Thyroid gland (tissue), 4 donors: ENCODE measurements at regions not wholly inside any gene's neighbourhood (a gene's known extent, or its start where the extent isn't known, plus 50 kb on each side); places are given as distances from the start of the nearest gene placed in this dataset.

ENCODE experiments used
- POLR2A ChIP-seq, 2 donors: fragments of 450-650 bp; IDR thresholded peaks; one replicate each; pipeline ENCODE4 v1.6.1; 2017; ENCODE audit warnings: antibody characterized with exemption in 2 of 2, mild to moderate bottlenecking in 2 of 2, moderate library complexity in 1 of 2
- TF ChIP-seq, protein P1 (sequence below), 6 experiments: fragments of 200-600 bp in 3 of 6; fragments of 450-650 bp in 3 of 6; sonication (generic) in 3 of 6; IDR thresholded peaks; one replicate each; pipeline ENCODE4 v1.5.1; 2016 to 2019; ENCODE audit warnings: antibody characterized with exemption in 6 of 6, mild to moderate bottlenecking in 2 of 6, inconsistent platforms in 1 of 6, moderate library complexity in 1 of 6

GRCh38 chr5:114243281-114243971 lies 118.4 kb upstream of the KCNN2 start:
- TF ChIP-seq, protein P1, sequence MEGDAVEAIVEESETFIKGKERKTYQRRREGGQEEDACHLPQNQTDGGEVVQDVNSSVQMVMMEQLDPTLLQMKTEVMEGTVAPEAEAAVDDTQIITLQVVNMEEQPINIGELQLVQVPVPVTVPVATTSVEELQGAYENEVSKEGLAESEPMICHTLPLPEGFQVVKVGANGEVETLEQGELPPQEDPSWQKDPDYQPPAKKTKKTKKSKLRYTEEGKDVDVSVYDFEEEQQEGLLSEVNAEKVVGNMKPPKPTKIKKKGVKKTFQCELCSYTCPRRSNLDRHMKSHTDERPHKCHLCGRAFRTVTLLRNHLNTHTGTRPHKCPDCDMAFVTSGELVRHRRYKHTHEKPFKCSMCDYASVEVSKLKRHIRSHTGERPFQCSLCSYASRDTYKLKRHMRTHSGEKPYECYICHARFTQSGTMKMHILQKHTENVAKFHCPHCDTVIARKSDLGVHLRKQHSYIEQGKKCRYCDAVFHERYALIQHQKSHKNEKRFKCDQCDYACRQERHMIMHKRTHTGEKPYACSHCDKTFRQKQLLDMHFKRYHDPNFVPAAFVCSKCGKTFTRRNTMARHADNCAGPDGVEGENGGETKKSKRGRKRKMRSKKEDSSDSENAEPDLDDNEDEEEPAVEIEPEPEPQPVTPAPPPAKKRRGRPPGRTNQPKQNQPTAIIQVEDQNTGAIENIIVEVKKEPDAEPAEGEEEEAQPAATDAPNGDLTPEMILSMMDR (IDR thresholded peaks at IDR 0.05): no peak
- no peak for TF ChIP-seq POLR2A (IDR thresholded peaks at IDR 0.05)
